Epidermal melanocyte (primary cell): ENCODE measurements at regions not wholly inside any gene's neighbourhood (a gene's known extent, or its start where the extent isn't known, plus 50 kb on each side); places are given as distances from the start of the nearest gene placed in this dataset.
"Not testable (repeated sequence)": the region's sequence is repeated elsewhere in the genome, so short reads cannot be mapped to it uniquely, and the experiment has no call there.

Experiments
- DNase-seq: peaks from one replicate; pipeline ENCODE4 v3.0.0; 2011; ENCODE audit warnings: low spot score; ENCODE audit not compliant: insufficient read length

- DNase-seq: no peak
Measured at GRCh38 chr12:20017802-20018201, 350.5 kb upstream of the PDE3A start.

- no peak for DNase-seq
Measured at GRCh38 chr12:20018406-20018805, 349.9 kb upstream of the PDE3A start.

- no peak for DNase-seq
Measured at GRCh38 chr12:20024194-20024593, 344.1 kb upstream of the PDE3A start.

GRCh38 chr12:20028033-20028432 is 340.3 kb upstream of the PDE3A start:
- DNase-seq: no peak

GRCh38 chr12:20030826-20031225 is 337.5 kb upstream of the PDE3A start:
- no peak for DNase-seq

- DNase-seq: no peak
Measured at GRCh38 chr12:20039562-20039961, 328.8 kb upstream of the PDE3A start.

GRCh38 chr12:20040184-20040583 is 328.2 kb upstream of the PDE3A start:
- no peak for DNase-seq

GRCh38 chr12:20040831-20041230 is 327.5 kb upstream of the PDE3A start:
- no peak for DNase-seq

- DNase-seq: no peak
Measured at GRCh38 chr12:20044351-20044750, 324.0 kb upstream of the PDE3A start.

GRCh38 chr12:20044846-20045245 is 323.5 kb upstream of the PDE3A start:
- DNase-seq: no peak

GRCh38 chr12:20047901-20048300 is 320.4 kb upstream of the PDE3A start:
- DNase-seq: no peak

- DNase-seq: no peak
Measured at GRCh38 chr12:20050221-20050620, 318.1 kb upstream of the PDE3A start.

- DNase-seq: no peak
Measured at GRCh38 chr12:20053782-20054181, 314.6 kb upstream of the PDE3A start.

GRCh38 chr12:20055856-20056255 is 312.5 kb upstream of the PDE3A start:
- no peak for DNase-seq

GRCh38 chr12:20057398-20057797 is 310.9 kb upstream of the PDE3A start:
- no peak for DNase-seq

GRCh38 chr12:20063116-20063515 is 305.2 kb upstream of the PDE3A start:
- DNase-seq: no peak

GRCh38 chr12:20077618-20078017 is 290.7 kb upstream of the PDE3A start:
- DNase-seq: no peak

- no peak for DNase-seq
Measured at GRCh38 chr12:20089077-20089476, 279.3 kb upstream of the PDE3A start.

GRCh38 chr12:20093190-20093810 is 275.0 kb upstream of the PDE3A start:
- DNase-seq: not testable (repeated sequence)

- no peak for DNase-seq
Measured at GRCh38 chr12:20096430-20096829, 271.9 kb upstream of the PDE3A start.

- DNase-seq: no peak
Measured at GRCh38 chr12:20097626-20098025, 270.7 kb upstream of the PDE3A start.

GRCh38 chr12:20099395-20100183 is 268.7 kb upstream of the PDE3A start:
- no peak for DNase-seq

- no peak for DNase-seq
Measured at GRCh38 chr12:20101046-20101445, 267.3 kb upstream of the PDE3A start.
